ENCODE measurements at regions not wholly inside any gene's neighbourhood (a gene's known extent, or its start where the extent isn't known, plus 50 kb on each side); places are given as distances from the start of the nearest gene placed in this dataset.

GRCh38 chr9:20209391-20210340, 412.6 kb downstream of the MLLT3 start:
- Histone ChIP-seq H3K4me3 (no peak overlapping the region), H3F3A (ENCODE audit: low read depth) (no peaks in the 10 kb centered on the region), H4K20me1 (ENCODE audit: low read depth) (no peaks in the 10 kb centered on the region), H3K9ac (no peak overlapping the region), H3K9me3 (ENCODE audit: low read depth) (no peaks in the 10 kb centered on the region), H3K4me2 (no peak overlapping the region), H3K79me2 (ENCODE audit: low read depth) (no peaks in the 10 kb centered on the region), H3K27ac (no peak overlapping the region), H3K36me3 (no peaks in the 10 kb centered on the region), H3K27me3 (no peaks in the 10 kb centered on the region), H3K4me1 (no peaks in the 10 kb centered on the region), H2AFZ (replicated peaks) (no peak overlapping the region)
- Mint-ChIP-seq H3K4me1 (peaks cover 3% of the 10 kb centered on the region), H3K27ac (no peak overlapping the region), H3K36me3 (no peaks in the 10 kb centered on the region), H3K27me3 (ENCODE audit: insufficient read depth, low read depth) (no peaks in the 10 kb centered on the region), H3K9me3 (no peaks in the 10 kb centered on the region), H3K4me3 (no peak overlapping the region)
- TF ChIP-seq CTCF (IDR thresholded peaks at IDR 0.05) (no peak), EZH2 (IDR thresholded peaks at IDR 0.05) (no peak), EZH2phosphoT487 (IDR thresholded peaks at IDR 0.05) (no peak)
- no peak for DNase-seq (ENCODE audit: low spot score)

GRCh38 chr9:20208961-20209371, 413.3 kb downstream of the MLLT3 start:
- Mint-ChIP-seq H3K27ac (no peak overlapping the region), H3K27me3 (ENCODE audit: insufficient read depth, low read depth) (no peaks in the 10 kb centered on the region), H3K4me3 (no peak overlapping the region), H3K4me1 (peaks cover 3% of the 10 kb centered on the region), H3K9me3 (no peaks in the 10 kb centered on the region), H3K36me3 (no peaks in the 10 kb centered on the region)
- TF ChIP-seq CTCF (IDR thresholded peaks at IDR 0.05) = no peak
- no peak for TF ChIP-seq EZH2phosphoT487 (IDR thresholded peaks at IDR 0.05)
- TF ChIP-seq EZH2 (IDR thresholded peaks at IDR 0.05) = no peak
- Histone ChIP-seq H3K4me2 (no peak overlapping the region), H3K9me3 (ENCODE audit: low read depth) (no peaks in the 10 kb centered on the region), H3K79me2 (ENCODE audit: low read depth) (no peaks in the 10 kb centered on the region), H4K20me1 (ENCODE audit: low read depth) (no peaks in the 10 kb centered on the region), H3K27ac (no peak overlapping the region), H3K36me3 (no peaks in the 10 kb centered on the region), H2AFZ (replicated peaks) (no peak overlapping the region), H3K4me3 (no peak overlapping the region), H3F3A (ENCODE audit: low read depth) (no peaks in the 10 kb centered on the region), H3K27me3 (no peaks in the 10 kb centered on the region), H3K4me1 (no peaks in the 10 kb centered on the region), H3K9ac (no peak overlapping the region)
- no peak for DNase-seq (ENCODE audit: low spot score)

- TF ChIP-seq EZH2 (IDR thresholded peaks at IDR 0.05) (no peak), EZH2phosphoT487 (IDR thresholded peaks at IDR 0.05) (no peak)
- Histone ChIP-seq H3K9ac (no peak overlapping the region), H3K79me2 (ENCODE audit: low read depth) (no peaks in the 10 kb centered on the region), H3K27me3 (no peaks in the 10 kb centered on the region), H3K4me3 (no peak overlapping the region), H3K4me1 (peaks cover 2% of the 10 kb centered on the region), H3K36me3 (no peaks in the 10 kb centered on the region), H2AFZ (replicated peaks) (no peak overlapping the region), H3F3A (ENCODE audit: low read depth) (no peaks in the 10 kb centered on the region), H3K9me3 (ENCODE audit: low read depth) (no peaks in the 10 kb centered on the region), H3K27ac (no peak overlapping the region), H4K20me1 (ENCODE audit: low read depth) (no peaks in the 10 kb centered on the region), H3K4me2 (no peak overlapping the region)
- no peaks in the 10 kb centered on the region for H3K27me3 Mint-ChIP-seq (ENCODE audit: insufficient read depth, low read depth)
- no peak overlapping the region for H3K4me3 Mint-ChIP-seq
- H3K9me3 Mint-ChIP-seq = no peaks in the 10 kb centered on the region
- H3K27ac Mint-ChIP-seq = no peak overlapping the region
- peaks cover 6% of the 10 kb centered on the region for H3K4me1 Mint-ChIP-seq
- DNase-seq (ENCODE audit: low spot score) = no peak
- no peaks in the 10 kb centered on the region for H3K36me3 Mint-ChIP-seq
Measured at GRCh38 chr9:20208226-20208625, 414.1 kb downstream of the MLLT3 start.

GRCh38 chr9:20207176-20207575, 415.1 kb downstream of the MLLT3 start:
- Mint-ChIP-seq H3K36me3 (no peaks in the 10 kb centered on the region), H3K9me3 (no peaks in the 10 kb centered on the region), H3K27ac (no peak overlapping the region), H3K27me3 (ENCODE audit: insufficient read depth, low read depth) (peaks cover 3% of the 10 kb centered on the region), H3K4me1 (peaks cover 11% of the 10 kb centered on the region), H3K4me3 (no peak overlapping the region)
- H3K27me3 ChIP-seq = no peaks in the 10 kb centered on the region
- H3F3A ChIP-seq (ENCODE audit: low read depth) = peaks cover 8% of the 10 kb centered on the region
- H4K20me1 ChIP-seq (ENCODE audit: low read depth) = no peaks in the 10 kb centered on the region
- peaks cover 13% of the 10 kb centered on the region for H3K4me1 ChIP-seq
- no peak overlapping the region for H2AFZ ChIP-seq (replicated peaks)
- no peak for DNase-seq (ENCODE audit: low spot score)
- H3K79me2 ChIP-seq (ENCODE audit: low read depth) = no peaks in the 10 kb centered on the region
- H3K4me2 ChIP-seq = no peak overlapping the region
- no peaks in the 10 kb centered on the region for H3K9me3 ChIP-seq (ENCODE audit: low read depth)
- TF ChIP-seq EZH2 (IDR thresholded peaks at IDR 0.05) = no peak
- no peak for TF ChIP-seq CTCF (IDR thresholded peaks at IDR 0.05)
- no peak for TF ChIP-seq EZH2phosphoT487 (IDR thresholded peaks at IDR 0.05)
- no peaks in the 10 kb centered on the region for H3K36me3 ChIP-seq
- no peak overlapping the region for H3K4me3 ChIP-seq
- no peak overlapping the region for H3K9ac ChIP-seq
- no peak overlapping the region for H3K27ac ChIP-seq

Data from neural progenitor cell (in vitro differentiated cells).